HEK293T (cell line): ENCODE measurements at regions not wholly inside any gene's neighbourhood (a gene's known extent, or its start where the extent isn't known, plus 50 kb on each side); places are given as distances from the start of the nearest gene placed in this dataset.

Experiments used
- CTCF ChIA-PET: fragments of 350-600 bp; formaldehyde crosslinking; extraction: SDS; loops from one replicate; lab custom pipeline; 2021; ENCODE audit warnings: antibody characterized with exemption, inconsistent platforms; lab: Yijun Ruan, JAX
- POLR2A ChIA-PET: fragments of 350-600 bp; formaldehyde crosslinking; extraction: SDS; loops from one replicate; lab custom pipeline; 2020; ENCODE audit warnings: antibody characterized with exemption, inconsistent platforms; lab: Yijun Ruan, JAX
- DNase-seq: peaks from one replicate; pipeline ENCODE4 v3.0.0; 2012; ENCODE audit warnings: mixed read lengths; ENCODE audit errors: extremely low spot score
- ARNT ChIP-seq: fragments of 450-650 bp; IDR thresholded peaks from 2 replicates; pipeline ENCODE4 v1.6.1; 2017; ENCODE audit warnings: mild to moderate bottlenecking
- BHLHE40 ChIP-seq: fragments of 450-650 bp; IDR thresholded peaks from 2 replicates; pipeline ENCODE4 v1.6.1; 2016; ENCODE audit warnings: mild to moderate bottlenecking, moderate library complexity, borderline replicate concordance
- CTBP1 ChIP-seq: fragments of 450-650 bp; IDR thresholded peaks from 2 replicates; pipeline ENCODE4 v1.6.1; 2016; ENCODE audit warnings: borderline replicate concordance
- ELF4 ChIP-seq: fragments of 450-650 bp; IDR thresholded peaks from 2 replicates; pipeline ENCODE4 v1.6.1; 2017; ENCODE audit warnings: antibody characterized with exemption
- FOXA1 ChIP-seq: fragments of 450-650 bp; IDR thresholded peaks from 2 replicates; pipeline ENCODE4 v1.6.1; 2016; ENCODE audit warnings: mild to moderate bottlenecking
- FOXK2 ChIP-seq: fragments of 450-650 bp; IDR thresholded peaks from 2 replicates; pipeline ENCODE4 v1.6.1; 2016; ENCODE audit warnings: mild to moderate bottlenecking
- FOXM1 ChIP-seq: fragments of 450-650 bp; IDR thresholded peaks from 2 replicates; pipeline ENCODE4 v1.6.1; 2017; ENCODE audit warnings: mild to moderate bottlenecking, borderline replicate concordance
- HDGF ChIP-seq: fragments of 450-650 bp; IDR thresholded peaks from 2 replicates; pipeline ENCODE4 v1.6.1; 2017; ENCODE audit warnings: antibody characterized with exemption, borderline replicate concordance
- L3MBTL2 ChIP-seq: fragments of 450-650 bp; conservative IDR thresholded peaks from 2 replicates; pipeline ENCODE4 v1.6.1; 2016; ENCODE audit warnings: mild to moderate bottlenecking
- LEF1 ChIP-seq: fragments of 450-650 bp; IDR thresholded peaks from 2 replicates; pipeline ENCODE4 v1.6.1; 2017; ENCODE audit warnings: mild to moderate bottlenecking, borderline replicate concordance
- NFRKB ChIP-seq: fragments of 450-650 bp; IDR thresholded peaks from 2 replicates; pipeline ENCODE4 v1.6.1; 2016; ENCODE audit warnings: mild to moderate bottlenecking, moderate library complexity
- SP1 ChIP-seq: fragments of 450-650 bp; IDR thresholded peaks from 2 replicates; pipeline ENCODE4 v1.6.1; 2017
- SUZ12 ChIP-seq: fragments of 450-650 bp; IDR thresholded peaks from 2 replicates; pipeline ENCODE4 v1.6.1; 2016; ENCODE audit warnings: mild to moderate bottlenecking
- TARDBP ChIP-seq: fragments of 450-650 bp; IDR thresholded peaks from 2 replicates; pipeline ENCODE4 v1.6.1; 2016
- ZNF384 ChIP-seq: fragments of 450-650 bp; IDR thresholded peaks from 2 replicates; pipeline ENCODE4 v1.6.1; 2016
- TF ChIP-seq, protein P1 (sequence below): fragments of 450-650 bp; IDR thresholded peaks from 2 replicates; pipeline ENCODE4 v1.6.1; 2016

DNA sequence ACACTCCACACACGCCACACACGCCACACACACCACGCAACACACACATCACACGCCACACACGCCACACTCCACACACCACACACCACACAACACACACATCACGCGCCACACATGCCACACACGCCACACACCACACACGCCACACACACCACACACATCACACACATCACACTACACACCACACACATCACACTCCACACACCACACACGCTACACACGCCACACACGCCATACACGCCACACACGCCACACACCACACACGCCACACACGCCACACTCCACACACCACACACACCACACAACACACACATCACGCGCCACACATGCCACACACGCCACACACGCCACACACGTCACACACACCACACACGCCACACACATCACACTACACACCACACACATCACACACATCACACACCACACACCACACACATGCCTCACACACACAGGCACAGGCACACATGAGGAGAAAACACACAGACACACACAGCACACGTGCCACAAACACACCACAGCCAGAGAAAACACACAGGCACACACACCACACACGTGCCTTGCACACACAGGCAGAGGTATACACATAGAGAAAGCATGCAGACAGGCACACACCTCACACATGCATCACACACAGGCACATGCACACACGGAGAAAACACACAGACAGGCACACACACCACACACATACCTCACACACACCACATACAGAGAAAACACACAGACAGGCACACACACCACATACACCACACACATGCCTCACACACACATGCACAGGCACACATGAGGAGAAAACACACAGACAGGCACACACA is 241.5 kb upstream of the MYT1L start:
- ChIA-PET POLR2A (no interaction called here), CTCF (no interaction called here)
- no peak for DNase-seq
- TF ChIP-seq SP1 = no peak
- no peak for TF ChIP-seq HDGF
- no peak for TF ChIP-seq BHLHE40
- TF ChIP-seq TARDBP = no peak
- no peak for TF ChIP-seq ELF4
- TF ChIP-seq, protein P1, sequence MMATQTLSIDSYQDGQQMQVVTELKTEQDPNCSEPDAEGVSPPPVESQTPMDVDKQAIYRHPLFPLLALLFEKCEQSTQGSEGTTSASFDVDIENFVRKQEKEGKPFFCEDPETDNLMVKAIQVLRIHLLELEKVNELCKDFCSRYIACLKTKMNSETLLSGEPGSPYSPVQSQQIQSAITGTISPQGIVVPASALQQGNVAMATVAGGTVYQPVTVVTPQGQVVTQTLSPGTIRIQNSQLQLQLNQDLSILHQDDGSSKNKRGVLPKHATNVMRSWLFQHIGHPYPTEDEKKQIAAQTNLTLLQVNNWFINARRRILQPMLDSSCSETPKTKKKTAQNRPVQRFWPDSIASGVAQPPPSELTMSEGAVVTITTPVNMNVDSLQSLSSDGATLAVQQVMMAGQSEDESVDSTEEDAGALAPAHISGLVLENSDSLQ = no peak
- TF ChIP-seq L3MBTL2 = no peak
- TF ChIP-seq LEF1 = no peak
- TF ChIP-seq FOXM1 = no peak
- no peak for TF ChIP-seq SUZ12
- TF ChIP-seq ZNF384 = no peak
- TF ChIP-seq CTBP1 = no peak
- TF ChIP-seq ARNT = no peak
- no peak for TF ChIP-seq NFRKB
- TF ChIP-seq FOXK2 = no peak
- TF ChIP-seq FOXA1 = no peak

DNA sequence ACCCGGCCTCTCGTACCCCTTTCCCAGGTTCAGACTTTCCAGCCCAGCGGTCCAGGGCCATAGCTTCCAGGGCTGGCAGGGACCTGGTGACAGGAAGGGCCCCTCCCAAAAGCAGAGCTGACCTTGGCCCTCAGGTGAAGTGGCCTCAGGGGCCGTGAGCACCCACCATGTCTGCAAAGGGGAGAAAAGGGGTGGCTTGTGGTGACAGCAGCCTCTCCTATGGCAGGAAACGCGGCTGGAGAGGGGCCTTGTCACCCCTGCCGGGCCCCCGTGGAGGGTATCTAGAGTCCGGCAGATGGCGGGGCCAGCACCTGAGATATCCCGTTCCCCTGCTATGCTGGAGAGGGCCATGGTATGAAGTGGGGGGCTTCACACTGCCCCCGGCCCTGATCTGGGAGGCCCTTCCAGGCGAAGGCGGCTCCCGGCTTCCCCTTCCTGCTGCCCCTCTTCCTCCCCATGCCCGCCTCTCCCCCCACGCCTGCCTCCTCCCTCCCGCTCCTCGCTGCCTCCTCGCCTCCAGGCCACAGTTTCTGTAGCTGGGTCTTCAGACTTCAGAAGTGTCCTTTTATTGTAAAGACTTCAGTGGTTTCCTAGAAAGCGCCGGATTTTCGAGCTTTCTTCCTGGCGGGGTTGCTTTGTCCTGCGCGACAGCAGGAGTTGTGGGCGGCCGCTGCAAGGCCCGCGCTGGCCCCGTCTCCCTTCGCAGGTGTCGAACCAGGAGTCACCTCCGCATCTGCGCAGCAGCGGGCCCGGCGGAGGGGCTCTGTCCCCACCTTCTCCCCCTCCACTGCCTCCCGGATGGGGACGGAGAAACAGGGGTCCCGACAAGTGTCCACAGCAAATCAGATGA is 240.5 kb upstream of the MYT1L start:
- TF ChIP-seq, protein P1 = no peak
- no peak for TF ChIP-seq TARDBP
- POLR2A ChIA-PET = no interaction called here
- no peak for DNase-seq
- CTCF ChIA-PET = no interaction called here

DNA sequence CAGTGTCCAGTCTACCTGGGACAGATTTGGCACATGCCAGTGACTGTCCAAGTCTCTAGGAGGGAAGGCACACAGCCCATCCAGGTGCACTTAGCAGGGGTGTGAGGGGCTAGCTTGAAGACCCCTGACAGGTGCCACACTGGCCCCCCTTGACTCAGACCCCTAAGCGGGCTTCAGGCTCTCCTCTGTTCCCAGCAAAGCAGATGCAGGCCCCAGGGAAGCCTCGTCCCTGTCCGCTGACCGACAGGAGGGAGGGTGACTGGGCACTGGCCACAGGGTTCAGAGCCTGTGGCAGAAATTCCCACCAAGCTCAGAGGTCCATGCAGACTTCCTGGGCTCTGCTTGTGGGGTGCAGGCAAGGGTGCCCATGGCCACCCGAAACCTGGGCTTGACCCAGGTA is 239.8 kb upstream of the MYT1L start:
- no peak for DNase-seq
- ChIA-PET CTCF (no interaction called here), POLR2A (no interaction called here)
- TF ChIP-seq SP1 (no peak), L3MBTL2 (no peak), LEF1 (no peak), CTBP1 (no peak), ARNT (no peak), FOXK2 (no peak), FOXA1 (no peak), ELF4 (no peak), TARDBP (no peak), ZNF384 (no peak)

DNA sequence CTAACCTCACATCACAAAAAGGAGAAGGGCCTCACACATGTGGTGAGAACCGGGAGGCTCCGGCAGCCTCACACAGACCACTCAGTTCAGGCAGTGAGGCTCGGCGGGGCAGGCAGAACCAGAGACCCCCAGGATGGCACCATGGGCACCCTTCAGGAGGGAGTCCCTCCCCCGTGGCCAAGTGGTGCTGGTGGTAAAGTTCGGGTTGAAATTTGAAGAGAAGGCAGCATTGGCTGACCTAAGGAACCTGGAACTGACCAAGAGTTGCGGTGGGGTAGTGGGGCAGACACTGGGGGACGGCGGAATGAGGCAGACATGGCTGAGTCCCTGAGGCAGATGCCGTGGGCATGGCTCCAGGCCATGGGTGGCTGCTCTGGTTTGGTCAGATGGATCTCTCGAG is 239.3 kb upstream of the MYT1L start:
- DNase-seq = no peak
- TF ChIP-seq CTBP1 (no peak), FOXK2 (no peak), SP1 (no peak), FOXA1 (no peak), HDGF (no peak), LEF1 (no peak), TARDBP (no peak), ELF4 (no peak), BHLHE40 (no peak), SUZ12 (no peak)
- TF ChIP-seq, protein P1 = no peak
- CTCF ChIA-PET = no interaction called here
- POLR2A ChIA-PET = no interaction called here

DNA sequence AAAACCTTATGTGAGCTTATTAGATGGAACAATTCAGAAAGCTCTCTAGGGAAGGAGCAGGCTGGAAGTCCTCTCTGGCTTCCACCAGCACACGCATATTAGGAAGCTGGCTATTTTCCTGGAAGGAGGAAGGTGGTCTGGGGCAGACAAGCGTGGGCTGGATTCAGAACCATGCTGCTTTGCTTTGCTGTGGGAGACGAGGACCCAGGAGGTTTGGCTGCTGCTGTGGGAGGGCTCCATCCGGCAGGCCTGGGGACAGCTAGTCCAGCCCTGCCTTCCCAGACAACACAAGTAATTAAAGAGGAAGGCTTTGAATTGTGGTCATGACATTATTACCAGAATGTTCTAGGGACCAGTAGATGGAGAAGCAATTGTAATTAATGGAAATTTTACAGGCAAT is 238.8 kb upstream of the MYT1L start:
- POLR2A ChIA-PET = no interaction called here
- CTCF ChIA-PET = no interaction called here
- DNase-seq = no peak
- no peak for TF ChIP-seq FOXM1
- TF ChIP-seq CTBP1 = no peak
- no peak for TF ChIP-seq LEF1
- no peak for TF ChIP-seq SUZ12
- TF ChIP-seq, protein P1 = no peak

DNA sequence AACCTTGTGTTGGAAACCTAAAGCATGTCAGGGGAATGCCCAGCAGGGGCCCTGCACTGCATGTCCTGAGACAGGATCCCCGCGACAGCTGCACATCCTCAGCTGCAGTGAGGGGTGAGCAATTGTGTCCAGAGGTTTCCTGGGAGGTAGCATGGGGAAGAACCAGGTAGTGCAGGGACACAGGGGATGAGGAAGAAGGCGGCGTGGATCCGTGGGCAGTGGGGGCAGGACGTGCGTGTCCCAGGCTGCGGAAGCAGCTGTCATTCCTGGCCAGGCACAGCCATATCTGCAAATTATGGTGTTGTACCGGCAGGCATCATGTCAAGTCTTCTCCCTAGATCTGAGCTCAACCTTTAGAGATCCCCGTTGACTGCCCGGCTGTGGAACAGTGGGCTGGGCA is 238.2 kb upstream of the MYT1L start:
- ChIA-PET CTCF (no interaction called here), POLR2A (no interaction called here)
- no peak for TF ChIP-seq TARDBP
- no peak for TF ChIP-seq FOXM1
- TF ChIP-seq FOXA1 = no peak
- TF ChIP-seq ELF4 = no peak
- TF ChIP-seq CTBP1 = no peak
- TF ChIP-seq L3MBTL2 = no peak
- TF ChIP-seq, protein P1 = no peak
- no peak for TF ChIP-seq ZNF384
- TF ChIP-seq SP1 = no peak
- no peak for TF ChIP-seq FOXK2
- TF ChIP-seq LEF1 = no peak
- TF ChIP-seq NFRKB = no peak
- DNase-seq = no peak
